HEK293T (cell line): ENCODE measurements at regions not wholly inside any gene's neighbourhood (a gene's known extent, or its start where the extent isn't known, plus 50 kb on each side); places are given as distances from the start of the nearest gene placed in this dataset.

Experiments
- CTCF ChIA-PET: fragments of 350-600 bp; formaldehyde crosslinking; extraction: SDS; loops from one replicate; lab custom pipeline; 2021; ENCODE audit warnings: antibody characterized with exemption, inconsistent platforms; lab: Yijun Ruan, JAX
- POLR2A ChIA-PET: fragments of 350-600 bp; formaldehyde crosslinking; extraction: SDS; loops from one replicate; lab custom pipeline; 2020; ENCODE audit warnings: antibody characterized with exemption, inconsistent platforms; lab: Yijun Ruan, JAX
- DNase-seq: peaks from one replicate; pipeline ENCODE4 v3.0.0; 2012; ENCODE audit warnings: mixed read lengths; ENCODE audit errors: extremely low spot score
- ARNT ChIP-seq: fragments of 450-650 bp; IDR thresholded peaks from 2 replicates; pipeline ENCODE4 v1.6.1; 2017; ENCODE audit warnings: mild to moderate bottlenecking
- BHLHE40 ChIP-seq: fragments of 450-650 bp; IDR thresholded peaks from 2 replicates; pipeline ENCODE4 v1.6.1; 2016; ENCODE audit warnings: mild to moderate bottlenecking, moderate library complexity, borderline replicate concordance
- CTBP1 ChIP-seq: fragments of 450-650 bp; IDR thresholded peaks from 2 replicates; pipeline ENCODE4 v1.6.1; 2016; ENCODE audit warnings: borderline replicate concordance
- ELF4 ChIP-seq: fragments of 450-650 bp; IDR thresholded peaks from 2 replicates; pipeline ENCODE4 v1.6.1; 2017; ENCODE audit warnings: antibody characterized with exemption
- FOXA1 ChIP-seq: fragments of 450-650 bp; IDR thresholded peaks from 2 replicates; pipeline ENCODE4 v1.6.1; 2016; ENCODE audit warnings: mild to moderate bottlenecking
- FOXK2 ChIP-seq: fragments of 450-650 bp; IDR thresholded peaks from 2 replicates; pipeline ENCODE4 v1.6.1; 2016; ENCODE audit warnings: mild to moderate bottlenecking
- FOXM1 ChIP-seq: fragments of 450-650 bp; IDR thresholded peaks from 2 replicates; pipeline ENCODE4 v1.6.1; 2017; ENCODE audit warnings: mild to moderate bottlenecking, borderline replicate concordance
- HDGF ChIP-seq: fragments of 450-650 bp; IDR thresholded peaks from 2 replicates; pipeline ENCODE4 v1.6.1; 2017; ENCODE audit warnings: antibody characterized with exemption, borderline replicate concordance
- L3MBTL2 ChIP-seq: fragments of 450-650 bp; conservative IDR thresholded peaks from 2 replicates; pipeline ENCODE4 v1.6.1; 2016; ENCODE audit warnings: mild to moderate bottlenecking
- LEF1 ChIP-seq: fragments of 450-650 bp; IDR thresholded peaks from 2 replicates; pipeline ENCODE4 v1.6.1; 2017; ENCODE audit warnings: mild to moderate bottlenecking, borderline replicate concordance
- NFRKB ChIP-seq: fragments of 450-650 bp; IDR thresholded peaks from 2 replicates; pipeline ENCODE4 v1.6.1; 2016; ENCODE audit warnings: mild to moderate bottlenecking, moderate library complexity
- PKNOX1 ChIP-seq: fragments of 450-650 bp; IDR thresholded peaks from 2 replicates; pipeline ENCODE4 v1.6.1; 2016
- SP1 ChIP-seq: fragments of 450-650 bp; IDR thresholded peaks from 2 replicates; pipeline ENCODE4 v1.6.1; 2017
- SUZ12 ChIP-seq: fragments of 450-650 bp; IDR thresholded peaks from 2 replicates; pipeline ENCODE4 v1.6.1; 2016; ENCODE audit warnings: mild to moderate bottlenecking
- TARDBP ChIP-seq: fragments of 450-650 bp; IDR thresholded peaks from 2 replicates; pipeline ENCODE4 v1.6.1; 2016
- ZNF384 ChIP-seq: fragments of 450-650 bp; IDR thresholded peaks from 2 replicates; pipeline ENCODE4 v1.6.1; 2016

- no peak for TF ChIP-seq SUZ12
- no peak for TF ChIP-seq TARDBP
- TF ChIP-seq HDGF = no peak
- no peak for TF ChIP-seq FOXA1
- TF ChIP-seq BHLHE40 = no peak
- no peak for TF ChIP-seq LEF1
- TF ChIP-seq NFRKB = no peak
- TF ChIP-seq ELF4 = no peak
- no peak for TF ChIP-seq CTBP1
- no peak for TF ChIP-seq PKNOX1
- TF ChIP-seq L3MBTL2 = no peak
- TF ChIP-seq FOXM1 = no peak
- TF ChIP-seq ZNF384 = no peak
- no peak for TF ChIP-seq ARNT
- TF ChIP-seq SP1 = no peak
- no peak for TF ChIP-seq FOXK2
- no peak for DNase-seq
- ChIA-PET POLR2A (no interaction called here), CTCF (interaction anchor here (0.6 kb wide), 1 partner anchor 528 kb away, joined by 4 read pairs; no protein-coding TSS in a partner anchor)
These were observed 412.1 kb upstream of the CDH2 start for GRCh38 chr18:28588884-28589549.

GRCh38 chr18:28584731-28585130 lies 407.8 kb upstream of the CDH2 start:
- no peak for TF ChIP-seq PKNOX1
- TF ChIP-seq SP1 = no peak
- TF ChIP-seq FOXM1 = no peak
- TF ChIP-seq SUZ12 = no peak
- no peak for TF ChIP-seq L3MBTL2
- no peak for TF ChIP-seq ZNF384
- TF ChIP-seq ELF4 = no peak
- no peak for TF ChIP-seq ARNT
- no peak for TF ChIP-seq NFRKB
- no peak for TF ChIP-seq FOXA1
- TF ChIP-seq BHLHE40 = no peak
- TF ChIP-seq TARDBP = no peak
- no peak for TF ChIP-seq CTBP1
- DNase-seq = peak; percentile 34
- ChIA-PET POLR2A (no interaction called here), CTCF (interaction anchor here (0.7 kb wide), 1 partner anchor 615 kb away, joined by 4 read pairs; no protein-coding TSS in a partner anchor)

DNA sequence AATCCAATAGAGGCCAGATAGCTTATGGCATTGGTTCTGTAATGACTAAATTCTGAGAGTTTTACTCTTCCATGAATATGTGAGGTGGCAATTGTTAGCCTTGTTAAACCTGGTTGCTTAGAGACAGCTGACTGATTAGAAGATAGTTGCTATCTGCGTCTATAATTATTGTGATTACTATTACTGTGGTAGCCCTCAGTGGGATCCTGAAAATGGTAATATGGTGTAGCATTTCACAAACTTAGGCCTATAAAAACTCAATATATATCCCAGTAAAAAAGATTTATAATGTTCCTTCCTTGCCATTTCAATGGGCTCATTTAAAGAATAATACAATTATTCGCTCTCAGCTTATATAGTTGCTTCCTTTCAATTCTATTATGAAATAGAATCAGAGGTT lies 405.8 kb upstream of the CDH2 start:
- TF ChIP-seq FOXM1 = no peak
- TF ChIP-seq PKNOX1 = 0 out of 2 replicates have a peak, but pooled peaks have one; percentile 25
- no peak for TF ChIP-seq SP1
- no peak for TF ChIP-seq LEF1
- no peak for TF ChIP-seq NFRKB
- TF ChIP-seq FOXA1 = no peak
- TF ChIP-seq ZNF384 = no peak
- POLR2A ChIA-PET = no interaction called here
- no peak for DNase-seq
- CTCF ChIA-PET = no interaction called here

DNA sequence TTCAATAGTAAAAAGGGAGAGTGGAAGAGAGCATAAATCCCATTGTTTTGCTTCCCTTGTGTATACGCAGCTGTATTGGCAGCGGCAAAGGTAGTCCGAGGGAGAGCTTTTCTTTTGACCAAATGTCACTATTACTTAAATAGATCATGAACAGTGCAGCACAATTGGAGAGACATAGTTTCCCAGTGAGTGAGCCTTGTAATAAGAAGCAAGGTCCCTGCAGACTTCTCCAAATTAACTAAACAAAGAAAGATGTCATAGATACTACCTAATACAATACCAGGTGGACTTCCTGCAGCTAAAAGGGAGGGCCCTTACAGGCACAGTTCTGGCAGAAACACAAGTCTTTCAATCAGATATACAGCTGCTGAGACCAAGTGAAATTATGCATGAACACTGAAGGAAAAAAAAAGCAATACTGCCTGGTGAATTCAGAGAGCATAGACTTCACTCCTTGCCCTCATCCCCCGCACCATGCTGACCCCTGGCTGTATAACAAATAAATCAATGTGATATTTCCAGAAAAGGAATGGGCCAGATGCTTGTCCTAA lies 404.7 kb upstream of the CDH2 start:
- POLR2A ChIA-PET = no interaction called here
- DNase-seq = no peak
- no peak for TF ChIP-seq CTBP1
- no peak for TF ChIP-seq TARDBP
- CTCF ChIA-PET = no interaction called here

DNA sequence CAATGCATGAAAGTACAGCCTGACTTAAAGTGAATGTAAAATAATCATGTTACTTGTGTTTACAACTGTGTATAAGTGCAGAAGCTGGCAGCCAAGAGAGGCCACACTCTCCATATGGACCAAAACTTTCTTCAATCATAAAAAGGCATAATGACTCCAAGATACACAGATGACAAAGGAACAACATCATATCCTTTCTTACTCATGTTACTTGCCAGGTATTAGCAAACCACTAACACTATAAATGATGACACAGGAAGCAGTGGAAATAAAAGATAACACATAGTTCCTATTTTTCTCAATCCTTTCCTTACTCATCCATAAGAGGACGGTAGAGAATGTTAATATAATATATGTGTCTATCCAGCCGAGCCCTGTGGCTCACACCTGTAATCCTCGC lies 400.0 kb upstream of the CDH2 start:
- CTCF ChIA-PET = no interaction called here
- no peak for DNase-seq
- TF ChIP-seq HDGF (no peak), PKNOX1 (no peak), ZNF384 (no peak), NFRKB (no peak), SP1 (no peak), SUZ12 (no peak), ARNT (no peak), TARDBP (no peak), CTBP1 (no peak), FOXA1 (no peak), ELF4 (no peak), FOXM1 (no peak), BHLHE40 (no peak), FOXK2 (no peak), L3MBTL2 (no peak), LEF1 (no peak)
- POLR2A ChIA-PET = no interaction called here

DNA sequence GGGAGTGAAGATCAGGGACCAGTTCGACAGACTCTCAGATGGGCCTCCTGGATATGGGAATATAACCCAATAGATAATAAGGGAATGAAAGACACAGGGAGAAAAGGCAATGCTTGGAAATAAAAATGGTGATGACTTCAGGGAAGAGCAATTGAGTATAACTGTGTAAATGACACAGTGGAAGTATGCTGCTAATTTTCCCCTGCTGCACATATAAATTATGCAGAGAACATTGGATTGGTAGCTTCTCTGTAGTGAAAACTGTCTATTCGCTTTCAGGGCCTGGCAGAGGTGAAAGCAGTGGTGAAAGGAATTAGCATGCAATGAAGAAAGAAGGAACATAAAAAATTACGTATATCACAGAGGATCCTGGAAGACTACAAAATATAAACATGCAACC lies 398.2 kb upstream of the CDH2 start:
- no peak for TF ChIP-seq FOXM1
- TF ChIP-seq ZNF384 = no peak
- TF ChIP-seq NFRKB = no peak
- no peak for TF ChIP-seq SP1
- TF ChIP-seq TARDBP = no peak
- TF ChIP-seq PKNOX1 = no peak
- no peak for TF ChIP-seq ARNT
- no peak for TF ChIP-seq HDGF
- no peak for TF ChIP-seq CTBP1
- no peak for TF ChIP-seq L3MBTL2
- TF ChIP-seq FOXK2 = no peak
- no peak for TF ChIP-seq BHLHE40
- no peak for TF ChIP-seq ELF4
- TF ChIP-seq LEF1 = no peak
- TF ChIP-seq SUZ12 = no peak
- DNase-seq = no peak
- ChIA-PET CTCF (no interaction called here), POLR2A (no interaction called here)
